ENCODE measurements at regions not wholly inside any gene's neighbourhood (a gene's known extent, or its start where the extent isn't known, plus 50 kb on each side); places are given as distances from the start of the nearest gene placed in this dataset.
"Not testable (repeated sequence)": the region's sequence is repeated elsewhere in the genome, so short reads cannot be mapped to it uniquely, and the experiment has no call there.

GRCh38 chr20:4358552-4358951, 109.5 kb upstream of the ADRA1D start:
- no peak for DNase-seq (ENCODE audit: low read depth, low spot score)

GRCh38 chr20:4352348-4352747, 103.3 kb upstream of the ADRA1D start:
- DNase-seq (ENCODE audit: low read depth, low spot score): no peak

- DNase-seq (ENCODE audit: low read depth, low spot score): no peak
Observed at GRCh38 chr20:4350096-4350495, 101.0 kb upstream of the ADRA1D start.

GRCh38 chr20:4344670-4345069, 95.6 kb upstream of the ADRA1D start:
- DNase-seq (ENCODE audit: low read depth, low spot score): no peak

GRCh38 chr20:4342609-4343008, 93.5 kb upstream of the ADRA1D start:
- DNase-seq (ENCODE audit: low read depth, low spot score): no peak

- no peak for DNase-seq (ENCODE audit: low read depth, low spot score)
Observed at GRCh38 chr20:4341804-4342485, 92.9 kb upstream of the ADRA1D start.

- no peak for DNase-seq (ENCODE audit: low read depth, low spot score)
Observed at GRCh38 chr20:4335722-4336121, 86.6 kb upstream of the ADRA1D start.

GRCh38 chr20:4332121-4332860, 83.2 kb upstream of the ADRA1D start:
- no peak for DNase-seq (ENCODE audit: low read depth, low spot score)

- no peak for DNase-seq (ENCODE audit: low read depth, low spot score)
Observed at GRCh38 chr20:4330011-4330410, 80.9 kb upstream of the ADRA1D start.

GRCh38 chr20:4329232-4329631, 80.1 kb upstream of the ADRA1D start:
- DNase-seq (ENCODE audit: low read depth, low spot score): no peak

GRCh38 chr20:4328541-4328940, 79.5 kb upstream of the ADRA1D start:
- DNase-seq (ENCODE audit: low read depth, low spot score): no peak

- DNase-seq (ENCODE audit: low read depth, low spot score): no peak
Observed at GRCh38 chr20:4327956-4328355, 78.9 kb upstream of the ADRA1D start.

GRCh38 chr20:4326195-4327065, 77.3 kb upstream of the ADRA1D start:
- no peak for DNase-seq (ENCODE audit: low read depth, low spot score)

- no peak for DNase-seq (ENCODE audit: low read depth, low spot score)
Observed at GRCh38 chr20:4325548-4326187, 76.6 kb upstream of the ADRA1D start.

- DNase-seq (ENCODE audit: low read depth, low spot score): no peak
Observed at GRCh38 chr20:4324611-4325243, 75.6 kb upstream of the ADRA1D start.

GRCh38 chr20:4322499-4322898, 73.4 kb upstream of the ADRA1D start:
- no peak for DNase-seq (ENCODE audit: low read depth, low spot score)

GRCh38 chr20:4320291-4320690, 71.2 kb upstream of the ADRA1D start:
- DNase-seq (ENCODE audit: low read depth, low spot score): no peak

GRCh38 chr20:4318891-4319290, 69.8 kb upstream of the ADRA1D start:
- no peak for DNase-seq (ENCODE audit: low read depth, low spot score)

- not testable (repeated sequence) for DNase-seq (ENCODE audit: low read depth, low spot score)
Observed at GRCh38 chr20:4310616-4311015, 61.5 kb upstream of the ADRA1D start.

- DNase-seq (ENCODE audit: low read depth, low spot score): no peak
Observed at GRCh38 chr20:4306206-4306605, 57.1 kb upstream of the ADRA1D start.

GRCh38 chr20:4305091-4305490, 56.0 kb upstream of the ADRA1D start:
- no peak for DNase-seq (ENCODE audit: low read depth, low spot score)

Data from activated CD4-positive, CD25-positive, alpha-beta regulatory T cell treated with anti-CD3 and anti-CD28 coated beads, Interleukin-2, amount 50 U/mL, for 16 hours (primary cell).